ENCODE measurements at regions not wholly inside any gene's neighbourhood (a gene's known extent, or its start where the extent isn't known, plus 50 kb on each side); places are given as distances from the start of the nearest gene placed in this dataset.

DNA sequence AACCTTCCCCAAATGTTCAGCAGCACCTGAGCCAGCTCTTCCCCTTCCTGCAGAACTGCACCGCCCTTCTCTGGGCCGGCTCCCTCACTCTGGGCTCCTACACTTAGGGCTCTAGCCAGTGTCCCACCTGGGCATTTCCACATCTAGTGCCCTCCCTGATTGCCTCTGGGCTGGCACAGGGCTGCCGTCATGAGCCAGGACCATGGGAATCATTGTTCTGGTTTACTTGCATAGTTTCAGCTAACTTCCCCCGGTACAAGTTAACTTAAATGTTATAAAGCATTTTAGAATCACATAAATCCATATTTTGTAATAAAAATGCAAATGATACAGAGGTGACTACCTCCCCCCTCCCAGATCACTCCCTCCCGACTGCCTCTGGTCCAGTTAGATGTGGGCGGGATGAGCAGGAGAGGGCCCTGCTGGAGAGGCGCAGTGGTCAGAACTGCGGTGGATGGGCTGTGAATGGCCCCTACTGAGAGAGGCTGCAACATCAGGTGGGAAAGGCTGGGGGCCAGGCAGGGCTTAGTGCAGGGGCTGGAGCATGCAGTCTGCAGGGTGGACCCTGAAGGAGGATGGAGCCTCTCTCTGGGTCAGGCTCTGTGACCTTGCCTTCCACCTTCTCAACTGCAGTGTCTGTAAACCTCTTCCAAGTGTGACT lies 371.4 kb upstream of the C1orf174 start:
- TF ChIP-seq, protein P1, sequence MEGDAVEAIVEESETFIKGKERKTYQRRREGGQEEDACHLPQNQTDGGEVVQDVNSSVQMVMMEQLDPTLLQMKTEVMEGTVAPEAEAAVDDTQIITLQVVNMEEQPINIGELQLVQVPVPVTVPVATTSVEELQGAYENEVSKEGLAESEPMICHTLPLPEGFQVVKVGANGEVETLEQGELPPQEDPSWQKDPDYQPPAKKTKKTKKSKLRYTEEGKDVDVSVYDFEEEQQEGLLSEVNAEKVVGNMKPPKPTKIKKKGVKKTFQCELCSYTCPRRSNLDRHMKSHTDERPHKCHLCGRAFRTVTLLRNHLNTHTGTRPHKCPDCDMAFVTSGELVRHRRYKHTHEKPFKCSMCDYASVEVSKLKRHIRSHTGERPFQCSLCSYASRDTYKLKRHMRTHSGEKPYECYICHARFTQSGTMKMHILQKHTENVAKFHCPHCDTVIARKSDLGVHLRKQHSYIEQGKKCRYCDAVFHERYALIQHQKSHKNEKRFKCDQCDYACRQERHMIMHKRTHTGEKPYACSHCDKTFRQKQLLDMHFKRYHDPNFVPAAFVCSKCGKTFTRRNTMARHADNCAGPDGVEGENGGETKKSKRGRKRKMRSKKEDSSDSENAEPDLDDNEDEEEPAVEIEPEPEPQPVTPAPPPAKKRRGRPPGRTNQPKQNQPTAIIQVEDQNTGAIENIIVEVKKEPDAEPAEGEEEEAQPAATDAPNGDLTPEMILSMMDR (IDR thresholded peaks at IDR 0.05): no peak
- TF ChIP-seq POLR2A (IDR thresholded peaks at IDR 0.05): no peak
- intact Hi-C loops (cut with DNase I; ENCODE audit: low total_unique reads): no loop called here
- H3K9me3 ChIP-seq: no peaks in the 10 kb centered on the region
- no peak for DNase-seq
- WGBS, 2 donors: 72 to 86% methylated on average over 6 to 8 of the region's 8 CpGs
- H3K27ac ChIP-seq: no peak overlapping the region
- no peaks in the 10 kb centered on the region for H3K4me1 ChIP-seq
- no peaks in the 10 kb centered on the region for H3K27me3 ChIP-seq
- no peaks in the 10 kb centered on the region for H3K36me3 ChIP-seq (ENCODE audit: low read depth, missing control alignments)
- H3K4me3 ChIP-seq: no peak overlapping the region

DNA sequence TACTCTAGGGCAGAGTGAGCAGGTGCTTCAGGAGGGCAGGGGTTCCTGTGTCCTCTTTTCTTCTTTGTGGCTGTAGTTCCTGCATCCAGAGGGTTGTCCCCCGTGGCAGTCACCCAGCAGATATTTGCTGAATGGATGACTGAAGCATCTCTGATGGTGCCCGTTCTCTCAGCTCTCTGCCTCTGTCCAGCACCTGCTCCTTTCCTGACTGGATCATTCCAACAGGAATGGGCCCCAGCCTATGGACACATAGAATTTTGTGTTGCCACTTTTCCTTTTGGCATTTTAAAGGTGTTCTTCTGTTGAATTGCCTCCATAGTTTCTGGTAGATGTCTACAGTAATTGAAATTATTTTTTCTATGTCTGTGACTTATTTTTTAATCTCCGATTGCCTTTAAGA lies 372.5 kb upstream of the C1orf174 start:
- Histone ChIP-seq H3K4me1 (no peaks in the 10 kb centered on the region), H3K9me3 (no peaks in the 10 kb centered on the region), H3K27ac (no peak overlapping the region), H3K4me3 (no peak overlapping the region), H3K27me3 (no peaks in the 10 kb centered on the region), H3K36me3 (ENCODE audit: low read depth, missing control alignments) (no peaks in the 10 kb centered on the region)
- intact Hi-C loops (cut with DNase I; ENCODE audit: low total_unique reads): no loop called here
- no peak for DNase-seq
- WGBS, 2 donors: 63 to 69% methylated on average over 3 of the region's 3 CpGs
- no peak for TF ChIP-seq POLR2A (IDR thresholded peaks at IDR 0.05)
- TF ChIP-seq, protein P1 (IDR thresholded peaks at IDR 0.05): no peak

DNA sequence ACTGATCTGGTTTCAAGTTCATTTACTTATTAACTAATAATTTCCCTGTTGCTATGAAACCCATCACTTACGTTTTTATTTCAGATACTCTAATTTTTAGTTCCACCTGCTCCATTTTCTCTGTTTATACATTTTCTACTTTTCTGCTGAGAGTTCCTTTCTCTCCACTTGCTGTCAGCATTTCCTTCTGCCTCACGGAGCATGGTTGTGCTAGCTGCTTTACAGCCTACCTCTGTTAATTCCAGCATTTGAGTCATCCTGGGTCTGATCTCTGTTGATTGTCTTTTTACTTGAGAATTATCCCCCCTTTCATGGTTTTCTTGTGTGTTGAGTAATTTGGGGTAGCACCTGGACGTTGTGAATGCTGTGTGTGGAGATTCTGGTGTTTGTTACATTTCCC lies 373.2 kb upstream of the C1orf174 start:
- H3K4me3 ChIP-seq: no peak overlapping the region
- TF ChIP-seq, protein P1 (IDR thresholded peaks at IDR 0.05): no peak
- no peak for TF ChIP-seq POLR2A (IDR thresholded peaks at IDR 0.05)
- H3K27ac ChIP-seq: no peak overlapping the region
- 65 to 70% methylated on average over 3 of the region's 3 CpGs for WGBS, 2 donors
- H3K9me3 ChIP-seq: no peaks in the 10 kb centered on the region
- no peak for DNase-seq
- no peaks in the 10 kb centered on the region for H3K36me3 ChIP-seq (ENCODE audit: low read depth, missing control alignments)
- H3K27me3 ChIP-seq: no peaks in the 10 kb centered on the region
- intact Hi-C loops (cut with DNase I; ENCODE audit: low total_unique reads): no loop called here
- H3K4me1 ChIP-seq: no peaks in the 10 kb centered on the region

DNA sequence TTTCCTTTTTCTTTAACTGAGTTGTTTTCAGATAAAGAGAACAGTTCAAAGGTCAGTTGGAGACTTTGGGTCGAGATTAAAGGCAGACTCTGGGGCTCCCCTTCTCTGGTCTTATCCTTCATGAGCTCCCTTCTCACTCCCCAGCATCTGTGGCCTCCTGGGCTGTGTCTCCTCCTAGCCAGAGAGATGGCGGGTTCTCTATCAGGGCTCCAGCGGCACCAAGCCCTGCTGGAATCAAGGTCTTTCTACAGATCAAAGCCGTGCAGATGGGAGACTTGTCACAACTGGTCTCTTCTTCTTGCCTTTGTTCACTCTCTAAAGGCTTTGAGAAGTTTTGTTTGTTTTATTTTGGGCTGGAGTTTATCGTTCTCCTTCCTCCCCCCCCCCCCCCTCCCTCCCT lies 373.7 kb upstream of the C1orf174 start:
- Histone ChIP-seq H3K27ac (no peak overlapping the region), H3K4me1 (no peaks in the 10 kb centered on the region), H3K36me3 (ENCODE audit: low read depth, missing control alignments) (no peaks in the 10 kb centered on the region), H3K27me3 (no peaks in the 10 kb centered on the region), H3K9me3 (no peaks in the 10 kb centered on the region), H3K4me3 (no peak overlapping the region)
- intact Hi-C loops (cut with DNase I; ENCODE audit: low total_unique reads): no loop called here
- no peak for DNase-seq
- TF ChIP-seq, protein P1 (IDR thresholded peaks at IDR 0.05): no peak
- no peak for TF ChIP-seq POLR2A (IDR thresholded peaks at IDR 0.05)
- 40 to 51% methylated on average over 5 of the region's 5 CpGs for WGBS, 2 donors

DNA sequence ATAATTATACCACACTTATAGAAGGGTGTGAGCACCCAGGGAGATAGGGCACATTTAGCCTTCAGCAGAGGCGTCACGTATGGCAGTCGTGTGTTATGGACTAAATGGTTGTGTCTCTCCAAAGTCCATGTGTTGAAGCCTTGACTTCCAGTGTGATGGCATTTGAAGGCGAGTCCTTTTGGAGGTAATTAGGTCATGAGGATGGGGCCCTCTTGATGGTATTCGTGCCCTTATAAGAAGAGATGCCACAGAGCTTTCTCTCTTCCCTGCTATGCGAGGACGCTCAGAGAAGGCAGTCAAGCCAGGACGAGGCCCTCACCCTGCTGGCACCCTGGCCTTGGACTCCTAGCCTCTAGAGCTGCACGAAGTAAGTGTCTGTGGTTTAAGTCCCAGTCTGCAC lies 375.0 kb upstream of the C1orf174 start:
- intact Hi-C loops (cut with DNase I; ENCODE audit: low total_unique reads): no loop called here
- 80 to 95% methylated on average over 9 of the region's 9 CpGs for WGBS, 2 donors
- no peaks in the 10 kb centered on the region for H3K9me3 ChIP-seq
- H3K4me3 ChIP-seq: no peak overlapping the region
- no peak overlapping the region for H3K27ac ChIP-seq
- TF ChIP-seq POLR2A (IDR thresholded peaks at IDR 0.05): no peak
- TF ChIP-seq, protein P1 (IDR thresholded peaks at IDR 0.05): no peak
- H3K27me3 ChIP-seq: no peaks in the 10 kb centered on the region
- H3K36me3 ChIP-seq (ENCODE audit: low read depth, missing control alignments): no peaks in the 10 kb centered on the region
- H3K4me1 ChIP-seq: no peaks in the 10 kb centered on the region
- no peak for DNase-seq
